ENCODE measurements at regions not wholly inside any gene's neighbourhood (a gene's known extent, or its start where the extent isn't known, plus 50 kb on each side); places are given as distances from the start of the nearest gene placed in this dataset.
A peak's percentile ranks its signal among the peaks of the same experiment; 100 is the strongest.

GRCh38 chr10:123475466-123475865 is 190.7 kb upstream of the GPR26 start:
- no peaks in the 10 kb centered on the region for H3K4me1 Mint-ChIP-seq
- Histone ChIP-seq H3K4me3 (ENCODE audit: low read depth, low read length) (no peak overlapping the region), H3K27me3 (ENCODE audit: control insufficient read depth, insufficient read depth, low read length) (no peaks in the 10 kb centered on the region), H3K36me3 (ENCODE audit: control insufficient read depth, insufficient read depth, low read length) (no peaks in the 10 kb centered on the region), H3K27ac (ENCODE audit: insufficient read depth, low read length, poor library complexity, severe bottlenecking) (no peak overlapping the region), H3K4me1 (ENCODE audit: control insufficient read depth, insufficient read depth, low read length, poor library complexity, severe bottlenecking) (no peaks in the 10 kb centered on the region), H3K9me3 (ENCODE audit: control insufficient read depth in 2 of 2, low read length in 2 of 2) (no peaks in the 10 kb centered on the region)
- no peaks in the 10 kb centered on the region for H3K36me3 Mint-ChIP-seq
- H3K4me3 Mint-ChIP-seq, result no peak overlapping the region
- H3K27ac Mint-ChIP-seq, result no peak overlapping the region
- DNase-seq (no peak), ATAC-seq (ENCODE audit: low read depth in 2 of 2) (no peak)
- H3K9me3 Mint-ChIP-seq, result peaks cover 0 to under 1% (median 0%) of the 10 kb centered on the region in 7 donors
- peaks cover 8% of the 10 kb centered on the region for H3K27me3 Mint-ChIP-seq

GRCh38 chr10:123478116-123478515 is 188.0 kb upstream of the GPR26 start:
- H3K9me3 Mint-ChIP-seq, result peaks cover 0 to 3% (median 0%) of the 10 kb centered on the region in 7 donors

GRCh38 chr10:123479640-123480039 is 186.5 kb upstream of the GPR26 start:
- Mint-ChIP-seq H3K27ac (no peak overlapping the region), H3K4me3 (no peak overlapping the region), H3K27me3 (peaks cover 5% of the 10 kb centered on the region), H3K9me3 (peaks cover 0 to 3% (median 0%) of the 10 kb centered on the region in 7 donors), H3K4me1 (no peaks in the 10 kb centered on the region), H3K36me3 (no peaks in the 10 kb centered on the region)
- Histone ChIP-seq H3K36me3 (ENCODE audit: control insufficient read depth, insufficient read depth, low read length) (no peaks in the 10 kb centered on the region), H3K9me3 (ENCODE audit: control insufficient read depth in 2 of 2, low read length in 2 of 2) (no peaks in the 10 kb centered on the region), H3K4me1 (ENCODE audit: control insufficient read depth, insufficient read depth, low read length, poor library complexity, severe bottlenecking) (no peaks in the 10 kb centered on the region), H3K27me3 (ENCODE audit: control insufficient read depth, insufficient read depth, low read length) (no peaks in the 10 kb centered on the region), H3K27ac (ENCODE audit: insufficient read depth, low read length, poor library complexity, severe bottlenecking) (no peak overlapping the region), H3K4me3 (ENCODE audit: low read depth, low read length) (no peak overlapping the region)
- ATAC-seq (ENCODE audit: low read depth in 2 of 2) (no peak), DNase-seq (no peak)

More at GRCh38 chr10:123478116-123478515, 188.0 kb upstream of the GPR26 start:
- H3K27ac Mint-ChIP-seq, result peak overlapping the region in 1 of 3 donors; percentile 45
- Histone ChIP-seq H3K9me3 (ENCODE audit: control insufficient read depth in 2 of 2, low read length in 2 of 2) (no peaks in the 10 kb centered on the region), H3K36me3 (ENCODE audit: control insufficient read depth, insufficient read depth, low read length) (no peaks in the 10 kb centered on the region), H3K4me3 (ENCODE audit: low read depth, low read length) (no peak overlapping the region), H3K27me3 (ENCODE audit: control insufficient read depth, insufficient read depth, low read length) (no peaks in the 10 kb centered on the region), H3K27ac (ENCODE audit: insufficient read depth, low read length, poor library complexity, severe bottlenecking) (no peak overlapping the region), H3K4me1 (ENCODE audit: control insufficient read depth, insufficient read depth, low read length, poor library complexity, severe bottlenecking) (no peaks in the 10 kb centered on the region)
- no peak overlapping the region for H3K4me3 Mint-ChIP-seq
- H3K36me3 Mint-ChIP-seq, result no peaks in the 10 kb centered on the region
- ATAC-seq (ENCODE audit: low read depth in 2 of 2), result no peak
- no peaks in the 10 kb centered on the region for H3K4me1 Mint-ChIP-seq
- H3K27me3 Mint-ChIP-seq, result peaks cover 7% of the 10 kb centered on the region
- DNase-seq, result no peak

GRCh38 chr10:123480344-123480743 is 185.8 kb upstream of the GPR26 start:
- peaks cover 5% of the 10 kb centered on the region for H3K27me3 Mint-ChIP-seq
- H3K36me3 ChIP-seq (ENCODE audit: control insufficient read depth, insufficient read depth, low read length), result no peaks in the 10 kb centered on the region
- no peak overlapping the region for H3K27ac Mint-ChIP-seq
- DNase-seq (no peak), ATAC-seq (ENCODE audit: low read depth in 2 of 2) (no peak)
- H3K4me1 Mint-ChIP-seq, result no peaks in the 10 kb centered on the region
- no peak overlapping the region for H3K27ac ChIP-seq (ENCODE audit: insufficient read depth, low read length, poor library complexity, severe bottlenecking)
- no peaks in the 10 kb centered on the region for H3K9me3 ChIP-seq (ENCODE audit: control insufficient read depth in 2 of 2, low read length in 2 of 2)
- no peaks in the 10 kb centered on the region for H3K4me1 ChIP-seq (ENCODE audit: control insufficient read depth, insufficient read depth, low read length, poor library complexity, severe bottlenecking)
- no peaks in the 10 kb centered on the region for H3K27me3 ChIP-seq (ENCODE audit: control insufficient read depth, insufficient read depth, low read length)
- no peak overlapping the region for H3K4me3 Mint-ChIP-seq
- no peaks in the 10 kb centered on the region for H3K36me3 Mint-ChIP-seq
- peaks cover 0 to 3% (median 0%) of the 10 kb centered on the region in 7 donors for H3K9me3 Mint-ChIP-seq
- no peak overlapping the region for H3K4me3 ChIP-seq (ENCODE audit: low read depth, low read length)

GRCh38 chr10:123480845-123481244 is 185.3 kb upstream of the GPR26 start:
- H3K27me3 Mint-ChIP-seq, result peaks cover 5% of the 10 kb centered on the region
- DNase-seq (no peak), ATAC-seq (ENCODE audit: low read depth in 2 of 2) (no peak)
- Histone ChIP-seq H3K4me1 (ENCODE audit: control insufficient read depth, insufficient read depth, low read length, poor library complexity, severe bottlenecking) (no peaks in the 10 kb centered on the region), H3K9me3 (ENCODE audit: control insufficient read depth in 2 of 2, low read length in 2 of 2) (no peaks in the 10 kb centered on the region), H3K27ac (ENCODE audit: insufficient read depth, low read length, poor library complexity, severe bottlenecking) (no peak overlapping the region), H3K36me3 (ENCODE audit: control insufficient read depth, insufficient read depth, low read length) (no peaks in the 10 kb centered on the region), H3K27me3 (ENCODE audit: control insufficient read depth, insufficient read depth, low read length) (no peaks in the 10 kb centered on the region), H3K4me3 (ENCODE audit: low read depth, low read length) (no peak overlapping the region)
- H3K27ac Mint-ChIP-seq, result no peak overlapping the region
- no peak overlapping the region for H3K4me3 Mint-ChIP-seq
- no peaks in the 10 kb centered on the region for H3K36me3 Mint-ChIP-seq
- no peaks in the 10 kb centered on the region for H3K4me1 Mint-ChIP-seq
- H3K9me3 Mint-ChIP-seq, result peaks cover 0 to 3% (median 0%) of the 10 kb centered on the region in 7 donors

- no peak overlapping the region for H3K4me3 Mint-ChIP-seq
- peaks cover 4% of the 10 kb centered on the region for H3K27me3 Mint-ChIP-seq
- ATAC-seq (ENCODE audit: low read depth in 2 of 2) (no peak), DNase-seq (no peak)
- Histone ChIP-seq H3K9me3 (ENCODE audit: control insufficient read depth in 2 of 2, low read length in 2 of 2) (no peaks in the 10 kb centered on the region), H3K4me1 (ENCODE audit: control insufficient read depth, insufficient read depth, low read length, poor library complexity, severe bottlenecking) (no peaks in the 10 kb centered on the region), H3K36me3 (ENCODE audit: control insufficient read depth, insufficient read depth, low read length) (no peaks in the 10 kb centered on the region), H3K4me3 (ENCODE audit: low read depth, low read length) (no peak overlapping the region), H3K27me3 (ENCODE audit: control insufficient read depth, insufficient read depth, low read length) (peaks cover 3% of the 10 kb centered on the region), H3K27ac (ENCODE audit: insufficient read depth, low read length, poor library complexity, severe bottlenecking) (no peak overlapping the region)
- no peaks in the 10 kb centered on the region for H3K36me3 Mint-ChIP-seq
- H3K27ac Mint-ChIP-seq, result no peak overlapping the region
- no peaks in the 10 kb centered on the region for H3K4me1 Mint-ChIP-seq
- peaks cover 0 to 3% (median 0%) of the 10 kb centered on the region in 7 donors for H3K9me3 Mint-ChIP-seq
These were observed 181.4 kb upstream of the GPR26 start for GRCh38 chr10:123484722-123485121.

GRCh38 chr10:123485341-123485960 is 180.7 kb upstream of the GPR26 start:
- Mint-ChIP-seq H3K9me3 (peaks cover 0 to 2% (median 0%) of the 10 kb centered on the region in 7 donors), H3K36me3 (no peaks in the 10 kb centered on the region), H3K27me3 (peaks cover 4% of the 10 kb centered on the region), H3K4me1 (no peaks in the 10 kb centered on the region), H3K4me3 (no peak overlapping the region), H3K27ac (no peak overlapping the region)
- peaks cover 3% of the 10 kb centered on the region for H3K27me3 ChIP-seq (ENCODE audit: control insufficient read depth, insufficient read depth, low read length)
- H3K27ac ChIP-seq (ENCODE audit: insufficient read depth, low read length, poor library complexity, severe bottlenecking), result no peak overlapping the region
- H3K36me3 ChIP-seq (ENCODE audit: control insufficient read depth, insufficient read depth, low read length), result no peaks in the 10 kb centered on the region
- no peaks in the 10 kb centered on the region for H3K9me3 ChIP-seq (ENCODE audit: control insufficient read depth in 2 of 2, low read length in 2 of 2)
- H3K4me3 ChIP-seq (ENCODE audit: low read depth, low read length), result no peak overlapping the region
- DNase-seq (no peak), ATAC-seq (ENCODE audit: low read depth in 2 of 2) (no peak)
- no peaks in the 10 kb centered on the region for H3K4me1 ChIP-seq (ENCODE audit: control insufficient read depth, insufficient read depth, low read length, poor library complexity, severe bottlenecking)

GRCh38 chr10:123488436-123488835 is 177.7 kb upstream of the GPR26 start:
- ATAC-seq (ENCODE audit: low read depth in 2 of 2) (no peak), DNase-seq (no peak)
- H3K27ac ChIP-seq (ENCODE audit: insufficient read depth, low read length, poor library complexity, severe bottlenecking), result no peak overlapping the region
- H3K9me3 ChIP-seq (ENCODE audit: control insufficient read depth in 2 of 2, low read length in 2 of 2), result no peaks in the 10 kb centered on the region
- H3K27ac Mint-ChIP-seq, result no peak overlapping the region
- no peaks in the 10 kb centered on the region for H3K36me3 ChIP-seq (ENCODE audit: control insufficient read depth, insufficient read depth, low read length)
- peaks cover 4% of the 10 kb centered on the region for H3K27me3 Mint-ChIP-seq
- H3K4me3 Mint-ChIP-seq, result no peak overlapping the region
- H3K9me3 Mint-ChIP-seq, result peaks cover 0 to 2% (median 0%) of the 10 kb centered on the region in 7 donors
- peaks cover 3% of the 10 kb centered on the region for H3K27me3 ChIP-seq (ENCODE audit: control insufficient read depth, insufficient read depth, low read length)
- H3K4me1 ChIP-seq (ENCODE audit: control insufficient read depth, insufficient read depth, low read length, poor library complexity, severe bottlenecking), result no peaks in the 10 kb centered on the region
- no peaks in the 10 kb centered on the region for H3K4me1 Mint-ChIP-seq
- no peaks in the 10 kb centered on the region for H3K36me3 Mint-ChIP-seq
- H3K4me3 ChIP-seq (ENCODE audit: low read depth, low read length), result no peak overlapping the region
